PFSK-1 (cell line): ENCODE measurements at regions not wholly inside any gene's neighbourhood (a gene's known extent, or its start where the extent isn't known, plus 50 kb on each side); places are given as distances from the start of the nearest gene placed in this dataset.

ENCODE experiments used
- FOXP2 ChIP-seq: optimal IDR thresholded peaks from 2 replicates; pipeline ENCODE3; 2011; ENCODE audit warnings: borderline replicate concordance, control low read depth, inconsistent platforms; ENCODE audit not compliant: insufficient read depth; ENCODE audit errors: extremely low read length, extremely low read depth
- POLR2AphosphoS5 ChIP-seq: IDR thresholded peaks from 2 replicates; pipeline ENCODE4 v1.6.1; 2012; ENCODE audit warnings: low read depth, mild to moderate bottlenecking, control low read depth, low read length, moderate library complexity
- REST ChIP-seq, 2 experiments: IDR thresholded peaks; 2 replicates each; pipeline versions ENCODE4 v1.6.1 to v1.8.0; 2011 to 2012; ENCODE audit warnings: low read depth in 2 of 2, low read length in 2 of 2, control low read depth in 1 of 2, inconsistent platforms in 1 of 2, mild to moderate bottlenecking in 1 of 2, moderate library complexity in 1 of 2; ENCODE audit not compliant: insufficient read depth in 1 of 2
- SIN3A ChIP-seq: IDR thresholded peaks from 2 replicates; pipeline ENCODE4 v1.6.1; 2012; ENCODE audit warnings: mild to moderate bottlenecking, low read length, moderate library complexity, borderline replicate concordance; ENCODE audit not compliant: insufficient read depth
- TAF1 ChIP-seq: IDR thresholded peaks from 2 replicates; pipeline ENCODE4 v1.6.1; 2012; ENCODE audit warnings: low read length, control low read depth, borderline replicate concordance; ENCODE audit not compliant: insufficient read depth

DNA sequence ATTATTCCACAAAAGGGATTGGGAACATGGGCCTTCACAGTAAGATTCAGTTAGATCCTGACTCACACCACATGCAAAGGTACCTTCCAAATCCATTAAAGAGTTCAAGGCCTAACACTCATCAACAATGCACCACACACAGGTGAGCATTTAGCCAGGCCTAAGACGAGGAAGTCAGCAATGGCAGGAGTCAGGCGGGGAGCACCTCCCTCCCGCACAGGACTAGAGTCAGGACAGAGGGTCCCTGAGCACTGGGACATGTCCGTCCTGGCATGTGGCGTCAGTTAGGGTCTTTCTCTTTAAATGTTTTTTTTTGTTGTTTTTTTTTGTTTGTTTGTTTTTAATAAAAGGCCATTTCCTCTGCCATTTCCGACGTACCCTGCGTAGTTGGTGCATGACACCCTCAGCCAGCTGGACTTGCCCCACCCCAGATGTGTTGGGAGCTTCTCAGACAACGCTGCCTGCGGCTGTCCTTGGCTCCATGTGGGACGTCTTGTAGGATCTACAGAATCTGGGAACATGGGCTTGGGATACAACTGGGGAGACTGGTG is 1458.6 kb downstream of the BRD1 start:
- TF ChIP-seq REST (IDR thresholded peaks at IDR 0.05; ENCODE audit: insufficient read depth in 1 of 2, low read depth in 2 of 2, low read length in 2 of 2) = no peak
- TF ChIP-seq TAF1 = no peak
- TF ChIP-seq POLR2AphosphoS5 = no peak
- no peak for TF ChIP-seq SIN3A
- no peak for TF ChIP-seq FOXP2
